ENCODE measurements at regions not wholly inside any gene's neighbourhood (a gene's known extent, or its start where the extent isn't known, plus 50 kb on each side); places are given as distances from the start of the nearest gene placed in this dataset.

DNA sequence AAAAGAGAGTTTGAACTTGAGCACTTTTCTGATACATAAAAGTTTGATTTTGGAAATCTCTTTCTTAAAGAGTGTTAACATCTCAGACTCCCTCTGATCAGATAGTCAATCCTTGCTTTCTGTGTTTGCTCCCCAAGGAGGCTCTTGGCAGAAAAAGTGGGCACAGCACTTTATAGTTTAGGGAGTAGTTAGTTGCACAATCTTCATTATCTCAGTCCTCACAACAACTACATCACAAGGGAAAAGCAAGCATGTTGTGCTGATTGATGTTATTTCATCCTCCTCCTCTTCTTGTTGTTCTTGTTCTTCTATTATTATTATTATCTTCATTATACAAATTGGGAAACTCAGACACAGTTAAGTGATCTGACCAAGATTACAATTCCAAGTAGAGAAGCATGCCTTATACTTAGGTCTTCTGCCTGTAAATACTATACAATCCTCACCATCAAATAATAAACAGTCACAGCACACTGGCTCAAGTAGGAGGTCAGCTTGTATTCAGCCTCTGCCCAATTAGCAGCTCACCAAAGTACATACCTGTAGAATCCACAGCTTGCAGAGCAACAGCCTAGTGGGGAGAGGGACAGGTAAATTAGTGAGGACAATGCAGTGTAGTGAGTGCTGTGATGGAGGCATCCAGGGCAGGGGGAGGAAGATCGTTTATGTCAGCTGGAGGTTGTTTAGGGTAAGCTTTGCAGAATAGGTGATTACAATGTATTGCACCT lies 304.1 kb upstream of the MME start:
- TF ChIP-seq, protein P1, sequence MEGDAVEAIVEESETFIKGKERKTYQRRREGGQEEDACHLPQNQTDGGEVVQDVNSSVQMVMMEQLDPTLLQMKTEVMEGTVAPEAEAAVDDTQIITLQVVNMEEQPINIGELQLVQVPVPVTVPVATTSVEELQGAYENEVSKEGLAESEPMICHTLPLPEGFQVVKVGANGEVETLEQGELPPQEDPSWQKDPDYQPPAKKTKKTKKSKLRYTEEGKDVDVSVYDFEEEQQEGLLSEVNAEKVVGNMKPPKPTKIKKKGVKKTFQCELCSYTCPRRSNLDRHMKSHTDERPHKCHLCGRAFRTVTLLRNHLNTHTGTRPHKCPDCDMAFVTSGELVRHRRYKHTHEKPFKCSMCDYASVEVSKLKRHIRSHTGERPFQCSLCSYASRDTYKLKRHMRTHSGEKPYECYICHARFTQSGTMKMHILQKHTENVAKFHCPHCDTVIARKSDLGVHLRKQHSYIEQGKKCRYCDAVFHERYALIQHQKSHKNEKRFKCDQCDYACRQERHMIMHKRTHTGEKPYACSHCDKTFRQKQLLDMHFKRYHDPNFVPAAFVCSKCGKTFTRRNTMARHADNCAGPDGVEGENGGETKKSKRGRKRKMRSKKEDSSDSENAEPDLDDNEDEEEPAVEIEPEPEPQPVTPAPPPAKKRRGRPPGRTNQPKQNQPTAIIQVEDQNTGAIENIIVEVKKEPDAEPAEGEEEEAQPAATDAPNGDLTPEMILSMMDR (IDR thresholded peaks at IDR 0.05) = no peak
- TF ChIP-seq POLR2A (IDR thresholded peaks at IDR 0.05) = no peak
